ENCODE measurements at regions not wholly inside any gene's neighbourhood (a gene's known extent, or its start where the extent isn't known, plus 50 kb on each side); places are given as distances from the start of the nearest gene placed in this dataset.

- TF ChIP-seq EZH2 (optimal IDR thresholded peaks at IDR 0.05; ENCODE audit: low read depth, low read length): no peak
- no peak for TF ChIP-seq CTCF (IDR thresholded peaks at IDR 0.05; ENCODE audit: low read length)
- no peak for TF ChIP-seq EZH2phosphoT487 (IDR thresholded peaks at IDR 0.05; ENCODE audit: low read length)
Observed at GRCh38 chr4:103853627-103854026, 133.8 kb upstream of the TACR3 start.

Measured in MM.1S (cell line).